ENCODE measurements at regions not wholly inside any gene's neighbourhood (a gene's known extent, or its start where the extent isn't known, plus 50 kb on each side); places are given as distances from the start of the nearest gene placed in this dataset.

DNA sequence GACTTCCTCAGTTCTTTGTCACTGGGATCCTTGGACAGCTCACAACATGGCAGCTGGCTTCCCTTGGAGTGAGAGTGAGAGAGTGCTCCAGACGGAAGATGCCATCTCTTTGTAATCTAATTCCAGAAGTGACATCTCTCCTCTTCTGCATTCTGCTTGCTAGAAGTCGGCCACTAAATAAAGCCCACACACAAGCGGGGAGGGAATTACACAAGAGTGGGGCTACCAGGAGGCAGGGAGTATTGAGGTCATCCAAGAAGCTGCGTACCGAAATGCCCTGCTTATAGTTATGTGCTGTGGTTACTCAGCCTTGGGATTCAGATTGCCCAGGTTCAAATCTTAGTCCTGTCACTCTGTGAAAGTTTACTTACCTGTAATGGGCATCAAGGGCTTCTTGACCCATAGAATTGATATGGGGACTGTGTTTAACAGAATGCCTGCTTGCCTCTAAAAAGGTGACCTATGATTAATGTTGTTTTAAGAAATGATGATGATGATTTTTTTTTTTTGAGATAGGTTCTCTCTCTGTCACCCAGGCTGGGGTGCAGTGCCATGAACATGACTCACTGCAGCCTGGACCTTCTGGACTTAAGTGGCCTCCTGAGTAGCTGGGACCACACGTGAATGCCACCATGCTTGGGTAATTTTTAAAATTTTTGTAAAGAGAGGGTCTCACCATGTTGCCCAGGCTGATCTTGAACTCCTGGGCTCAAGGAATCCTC is 120.9 kb upstream of the HS3ST2 start:
- TF ChIP-seq POLR2AphosphoS5 (IDR thresholded peaks at IDR 0.05; ENCODE audit: control insufficient read depth, insufficient read depth, low read depth, low read length) (no peak), ZBTB7A (IDR thresholded peaks at IDR 0.05; ENCODE audit: borderline replicate concordance, control insufficient read depth, low read depth, low read length) (no peak)

Measured in K562 (cell line).